ENCODE measurements at regions not wholly inside any gene's neighbourhood (a gene's known extent, or its start where the extent isn't known, plus 50 kb on each side); places are given as distances from the start of the nearest gene placed in this dataset.

DNA sequence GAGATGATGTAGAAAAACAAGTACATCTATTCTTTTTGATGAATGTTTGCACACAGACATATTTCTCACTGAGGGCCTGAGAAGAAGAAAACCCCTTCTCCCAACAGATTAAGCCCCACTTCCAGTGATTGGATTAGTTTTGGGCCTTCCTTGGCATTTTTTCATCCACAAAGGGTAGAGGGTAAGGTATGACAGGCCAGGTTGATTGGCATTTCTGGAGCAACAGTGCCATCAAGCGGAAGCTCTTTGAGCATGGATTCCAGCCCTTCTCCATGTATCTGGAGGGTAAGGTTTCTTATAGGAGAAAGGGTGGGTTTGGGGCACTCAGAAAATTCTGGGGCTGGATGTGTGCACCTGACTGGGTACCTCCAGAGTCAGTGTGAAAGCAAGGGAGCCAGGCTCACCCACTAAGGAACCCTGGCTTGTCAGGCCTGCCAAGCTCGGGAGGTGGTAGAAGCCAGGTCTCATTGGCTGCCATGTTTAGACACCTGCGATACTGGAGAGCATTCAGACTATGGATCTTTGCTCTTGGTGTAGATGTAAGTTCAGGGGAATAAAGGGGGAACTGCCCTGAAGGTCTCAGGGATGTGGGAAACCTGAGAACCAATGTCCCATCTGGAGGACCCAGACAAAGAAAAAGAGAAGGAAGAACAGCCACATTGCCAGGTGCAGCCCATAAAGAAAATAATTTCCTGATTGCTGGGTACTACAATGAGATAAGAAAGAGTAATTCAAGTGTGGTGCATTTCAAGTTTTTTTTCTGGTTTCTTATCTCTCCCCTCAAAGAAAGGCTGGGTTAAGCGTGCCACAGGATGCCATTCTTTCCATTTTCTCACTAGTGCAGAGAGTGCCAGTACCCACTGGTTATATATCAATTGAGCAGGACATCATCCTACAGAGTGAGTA, 222.3 kb upstream of the AGTR2 start:
- H3K9me3 ChIP-seq (ENCODE audit: control insufficient read depth, low read depth, low read length), result no peaks in the 10 kb centered on the region
- H2BK5ac ChIP-seq (ENCODE audit: insufficient read length, low read length), result no peak overlapping the region
- H3T11ph ChIP-seq (ENCODE audit: low read length), result no peak overlapping the region
- no peak overlapping the region for H2BK120ac ChIP-seq (ENCODE audit: low read depth, low read length, poor library complexity, severe bottlenecking)
- H2BK12ac ChIP-seq (ENCODE audit: insufficient read length, low read depth, low read length), result no peak overlapping the region
- H3K4me2 ChIP-seq (ENCODE audit: insufficient read depth, insufficient read length, low read length), result no peak overlapping the region
- no CpG with 5 or more reads among the region's 4 CpGs for WGBS (ENCODE audit: extremely low coverage, insufficient read length, low lambda C conversion rate)
- no peaks in the 10 kb centered on the region for H3K27me3 ChIP-seq (ENCODE audit: insufficient read depth, low read length)
- H2BK20ac ChIP-seq (ENCODE audit: low read depth, low read length, poor library complexity, severe bottlenecking), result no peak overlapping the region
- no peak overlapping the region for H3K9ac ChIP-seq (ENCODE audit: extremely low read depth, insufficient read length, low read length)
- H3K18ac ChIP-seq (ENCODE audit: insufficient read length, low read depth, low read length), result no peak overlapping the region
- Mint-ChIP-seq H3K36me3 (ENCODE audit: insufficient read depth in 1 of 3, low read depth in 3 of 3) (peaks cover 44 to 68% (median 60%) of the 10 kb centered on the region in 3 experiments), H3K4me3 (no peak overlapping the region), H3K27me3 (ENCODE audit: low read depth) (no peaks in the 10 kb centered on the region; the same call in none of the 2 replicates), H3K27ac (no peak overlapping the region), H3K9me3 (peaks cover 0 to 2% of the 10 kb centered on the region in 2 experiments; a peak in 1 of 5 replicates), H3K4me1 (peaks cover 23 to 25% of the 10 kb centered on the region in 2 experiments)
- H3K4ac ChIP-seq (ENCODE audit: low read depth, low read length), result no peak overlapping the region
- H2AFZ ChIP-seq (ENCODE audit: low read length), result no peak overlapping the region
- no peak overlapping the region for H2BK15ac ChIP-seq (ENCODE audit: low read depth, low read length)
- H3K4me1 ChIP-seq (ENCODE audit: insufficient read depth, low read length), result peaks cover 6% of the 10 kb centered on the region; the same call in 1 of the 2 replicates
- no peak overlapping the region for H4K8ac ChIP-seq (replicated peaks; ENCODE audit: insufficient read length, low read depth, low read length)
- H4K91ac ChIP-seq (ENCODE audit: insufficient read length, low read depth, low read length), result no peak overlapping the region
- no peak overlapping the region for H3K14ac ChIP-seq (ENCODE audit: insufficient read depth, low read length)
- DNase-seq, result no peak
- no peak overlapping the region for H4K5ac ChIP-seq (ENCODE audit: insufficient read length, low read depth, low read length)
- H3K23me2 ChIP-seq (ENCODE audit: insufficient read length, low read depth, low read length, poor library complexity, severe bottlenecking), result peaks cover 2% of the 10 kb centered on the region
- H3K79me2 ChIP-seq (ENCODE audit: insufficient read depth, low read length), result peaks cover 16% of the 10 kb centered on the region; the same call in 1 of the 2 replicates
- no peak overlapping the region for H3K27ac ChIP-seq (ENCODE audit: insufficient read length, low read depth, low read length)
- no peak overlapping the region for H3K56ac ChIP-seq (ENCODE audit: insufficient read length, low read depth, low read length)
- H4K20me1 ChIP-seq (ENCODE audit: control insufficient read depth, insufficient read depth, insufficient read length), result peaks cover 2% of the 10 kb centered on the region
- H2AK5ac ChIP-seq (ENCODE audit: insufficient read length, low read length), result no peak overlapping the region
- peaks cover 9% of the 10 kb centered on the region for H3K79me1 ChIP-seq (ENCODE audit: insufficient read depth, low read depth, low read length, poor library complexity, severe bottlenecking)
- TF ChIP-seq, protein P1, sequence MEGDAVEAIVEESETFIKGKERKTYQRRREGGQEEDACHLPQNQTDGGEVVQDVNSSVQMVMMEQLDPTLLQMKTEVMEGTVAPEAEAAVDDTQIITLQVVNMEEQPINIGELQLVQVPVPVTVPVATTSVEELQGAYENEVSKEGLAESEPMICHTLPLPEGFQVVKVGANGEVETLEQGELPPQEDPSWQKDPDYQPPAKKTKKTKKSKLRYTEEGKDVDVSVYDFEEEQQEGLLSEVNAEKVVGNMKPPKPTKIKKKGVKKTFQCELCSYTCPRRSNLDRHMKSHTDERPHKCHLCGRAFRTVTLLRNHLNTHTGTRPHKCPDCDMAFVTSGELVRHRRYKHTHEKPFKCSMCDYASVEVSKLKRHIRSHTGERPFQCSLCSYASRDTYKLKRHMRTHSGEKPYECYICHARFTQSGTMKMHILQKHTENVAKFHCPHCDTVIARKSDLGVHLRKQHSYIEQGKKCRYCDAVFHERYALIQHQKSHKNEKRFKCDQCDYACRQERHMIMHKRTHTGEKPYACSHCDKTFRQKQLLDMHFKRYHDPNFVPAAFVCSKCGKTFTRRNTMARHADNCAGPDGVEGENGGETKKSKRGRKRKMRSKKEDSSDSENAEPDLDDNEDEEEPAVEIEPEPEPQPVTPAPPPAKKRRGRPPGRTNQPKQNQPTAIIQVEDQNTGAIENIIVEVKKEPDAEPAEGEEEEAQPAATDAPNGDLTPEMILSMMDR (conservative IDR thresholded peaks at IDR 0.05), result peak; percentile 51; the same call in 2 of the 3 replicates
- H3K23ac ChIP-seq (ENCODE audit: insufficient read length, low read depth, low read length), result no peak overlapping the region
